ENCODE measurements at regions not wholly inside any gene's neighbourhood (a gene's known extent, or its start where the extent isn't known, plus 50 kb on each side); places are given as distances from the start of the nearest gene placed in this dataset.
"Not testable (repeated sequence)": the region's sequence is repeated elsewhere in the genome, so short reads cannot be mapped to it uniquely, and the experiment has no call there.

GRCh38 chr17:33858682-33859081, 396.4 kb upstream of the CCL2 start:
- no peak for DNase-seq

GRCh38 chr17:33862772-33863602, 392.1 kb upstream of the CCL2 start:
- no peak for DNase-seq

GRCh38 chr17:33864758-33865229, 390.3 kb upstream of the CCL2 start:
- no peak for DNase-seq

GRCh38 chr17:33868899-33869298, 386.2 kb upstream of the CCL2 start:
- DNase-seq = no peak

GRCh38 chr17:33870936-33871335, 384.1 kb upstream of the CCL2 start:
- no peak for DNase-seq

- DNase-seq = no peak
Observed at GRCh38 chr17:33871720-33872540, 383.2 kb upstream of the CCL2 start.

GRCh38 chr17:33873201-33873617, 381.9 kb upstream of the CCL2 start:
- no peak for DNase-seq

- no peak for DNase-seq
Observed at GRCh38 chr17:33874617-33875060, 380.4 kb upstream of the CCL2 start.

- no peak for DNase-seq
Observed at GRCh38 chr17:33875973-33876372, 379.1 kb upstream of the CCL2 start.

GRCh38 chr17:33882273-33882672, 372.8 kb upstream of the CCL2 start:
- DNase-seq = not testable (repeated sequence)

GRCh38 chr17:33882677-33883076, 372.4 kb upstream of the CCL2 start:
- DNase-seq = not testable (repeated sequence)

- DNase-seq = no peak
Observed at GRCh38 chr17:33888455-33888854, 366.6 kb upstream of the CCL2 start.

- DNase-seq = no peak
Observed at GRCh38 chr17:33889040-33889439, 366.0 kb upstream of the CCL2 start.

- no peak for DNase-seq
Observed at GRCh38 chr17:33889766-33890165, 365.3 kb upstream of the CCL2 start.

- DNase-seq = no peak
Observed at GRCh38 chr17:33892717-33893591, 362.1 kb upstream of the CCL2 start.

GRCh38 chr17:33895491-33895890, 359.6 kb upstream of the CCL2 start:
- no peak for DNase-seq

- DNase-seq = no peak
Observed at GRCh38 chr17:33896263-33896662, 358.8 kb upstream of the CCL2 start.

- DNase-seq = no peak
Observed at GRCh38 chr17:33901085-33901484, 354.0 kb upstream of the CCL2 start.

GRCh38 chr17:33902901-33903449, 352.1 kb upstream of the CCL2 start:
- no peak for DNase-seq

GRCh38 chr17:33904476-33904875, 350.6 kb upstream of the CCL2 start:
- no peak for DNase-seq

- DNase-seq = no peak
Observed at GRCh38 chr17:33905338-33905800, 349.7 kb upstream of the CCL2 start.

GRCh38 chr17:33908363-33909064, 346.6 kb upstream of the CCL2 start:
- no peak for DNase-seq
